Stomach (tissue), 4 donors: ENCODE measurements at regions not wholly inside any gene's neighbourhood (a gene's known extent, or its start where the extent isn't known, plus 50 kb on each side); places are given as distances from the start of the nearest gene placed in this dataset.

Experiments
- EP300 ChIP-seq: sonication (generic); formaldehyde crosslinking; IDR thresholded peaks from one replicate; pipeline ENCODE4 v1.6.1; 2017; ENCODE audit warnings: antibody characterized with exemption
- POLR2AphosphoS5 ChIP-seq, 3 donors: sonication (generic); formaldehyde crosslinking; IDR thresholded peaks; one replicate each; pipeline ENCODE4 v1.6.1; 2016; ENCODE audit warnings: antibody characterized with exemption in 3 of 3
- TF ChIP-seq, protein P1 (sequence below), 7 experiments: fragments of 450-650 bp in 4 of 7; fragments of 200-600 bp in 3 of 7; sonication (generic) in 3 of 7; IDR thresholded peaks; one replicate each; pipeline ENCODE4 v1.5.1; 2016 to 2019; ENCODE audit warnings: antibody characterized with exemption in 7 of 7, control low read depth in 2 of 7, mild to moderate bottlenecking in 1 of 7

DNA sequence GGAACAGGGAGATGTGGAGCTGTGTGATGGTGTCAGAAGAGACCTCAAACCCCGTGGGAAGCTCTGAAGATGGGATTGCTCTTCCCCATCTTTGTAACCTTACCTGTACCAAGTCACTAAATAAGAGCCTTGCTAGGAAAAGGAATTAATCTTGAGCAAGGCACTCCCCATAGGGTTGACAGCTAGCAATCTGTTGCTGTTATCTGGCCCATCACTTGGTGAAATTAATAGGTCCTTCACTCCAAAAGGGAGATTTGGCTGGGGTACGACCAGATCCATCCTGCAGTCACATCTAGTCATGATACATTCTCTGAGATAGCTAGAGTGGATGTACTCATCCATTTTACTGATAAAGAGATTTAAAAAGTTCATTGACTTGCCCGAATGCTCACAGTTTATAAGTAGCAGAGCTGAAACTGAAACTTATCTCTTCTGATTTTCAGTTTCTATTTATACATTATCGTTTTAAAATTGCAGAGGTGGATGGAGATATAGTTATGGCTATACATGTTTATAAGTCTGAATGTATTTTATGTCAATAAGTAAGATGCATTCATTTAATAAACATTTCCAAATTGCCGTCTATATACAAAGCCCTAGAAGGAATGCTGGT is 299.1 kb upstream of the MCTP2 start:
- TF ChIP-seq, protein P1, sequence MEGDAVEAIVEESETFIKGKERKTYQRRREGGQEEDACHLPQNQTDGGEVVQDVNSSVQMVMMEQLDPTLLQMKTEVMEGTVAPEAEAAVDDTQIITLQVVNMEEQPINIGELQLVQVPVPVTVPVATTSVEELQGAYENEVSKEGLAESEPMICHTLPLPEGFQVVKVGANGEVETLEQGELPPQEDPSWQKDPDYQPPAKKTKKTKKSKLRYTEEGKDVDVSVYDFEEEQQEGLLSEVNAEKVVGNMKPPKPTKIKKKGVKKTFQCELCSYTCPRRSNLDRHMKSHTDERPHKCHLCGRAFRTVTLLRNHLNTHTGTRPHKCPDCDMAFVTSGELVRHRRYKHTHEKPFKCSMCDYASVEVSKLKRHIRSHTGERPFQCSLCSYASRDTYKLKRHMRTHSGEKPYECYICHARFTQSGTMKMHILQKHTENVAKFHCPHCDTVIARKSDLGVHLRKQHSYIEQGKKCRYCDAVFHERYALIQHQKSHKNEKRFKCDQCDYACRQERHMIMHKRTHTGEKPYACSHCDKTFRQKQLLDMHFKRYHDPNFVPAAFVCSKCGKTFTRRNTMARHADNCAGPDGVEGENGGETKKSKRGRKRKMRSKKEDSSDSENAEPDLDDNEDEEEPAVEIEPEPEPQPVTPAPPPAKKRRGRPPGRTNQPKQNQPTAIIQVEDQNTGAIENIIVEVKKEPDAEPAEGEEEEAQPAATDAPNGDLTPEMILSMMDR (IDR thresholded peaks at IDR 0.05) = no peak
- TF ChIP-seq POLR2AphosphoS5 (IDR thresholded peaks at IDR 0.05) = no peak
- TF ChIP-seq EP300 = no peak
